Psoas muscle (tissue), 7 donors: ENCODE measurements at regions not wholly inside any gene's neighbourhood (a gene's known extent, or its start where the extent isn't known, plus 50 kb on each side); places are given as distances from the start of the nearest gene placed in this dataset.

Experiments
- ATAC-seq, 4 donors: fragments of 200-7000 bp; cut with Tn5 transposase; one replicate each; pipeline ENCODE4 v1.9.1; 2020; ENCODE audit warnings: moderate library complexity in 3 of 4, mild to moderate bottlenecking in 2 of 4
- DNase-seq, 2 donors: peaks; one replicate each; pipeline ENCODE4 v3.0.0-alpha.2; 2020
- H3K27ac ChIP-seq: fragments of 200-600 bp; one replicate; pipeline ENCODE4 v1.8.0; 2022
- H3K27me3 ChIP-seq, 3 donors: fragments of 200-600 bp in 1 of 3; one replicate each; pipeline versions ENCODE4 v1.6.1 to v1.8.0; 2013 to 2022; ENCODE audit warnings: low read length in 2 of 3, mild to moderate bottlenecking in 2 of 3, moderate library complexity in 1 of 3; ENCODE audit not compliant: insufficient read depth in 3 of 3
- H3K36me3 ChIP-seq, 2 donors: fragments of 200-600 bp in 1 of 2; one replicate each; pipeline versions ENCODE4 v1.6.1 to v1.8.0; 2013 to 2022; ENCODE audit warnings: low read depth in 1 of 2, mild to moderate bottlenecking in 1 of 2, moderate library complexity in 1 of 2; ENCODE audit not compliant: insufficient read depth in 1 of 2
- H3K4me1 ChIP-seq: fragments of 200-600 bp; one replicate; pipeline ENCODE4 v1.8.0; 2022
- H3K4me3 ChIP-seq: fragments of 200-600 bp; one replicate; pipeline ENCODE4 v1.8.0; 2022; ENCODE audit warnings: mild to moderate bottlenecking
- H3K9me3 ChIP-seq: fragments of 200-600 bp; one replicate; pipeline ENCODE4 v1.8.0; 2022
- WGBS, 3 donors: extraction: QIAGEN DNeasy Blood & Tissue Kit; methylation state at CpG; one replicate each; pipeline versions ENCODE4 v1.1.6 to v1.1.7; 2013; 5-methylcytosine and 5-hydroxymethylcytosine counted together
- intact Hi-C, 2 donors: fragments of 100-400 bp; cut with DNase I; formaldehyde crosslinking; loops; one replicate each; pipeline versions ENCODE4 v1.11.0 to v1.14.2; 2022
- TF ChIP-seq, protein P1 (sequence below): fragments of 200-600 bp; IDR thresholded peaks from one replicate; pipeline ENCODE4 v1.8.0; 2022; ENCODE audit warnings: antibody characterized with exemption
- donor health status: healthy with polysubstance abuse.
- donor health status: DM: no; HTN: no; CAD: no; lungs with moderate emphysema.
- donor health status: Bipolar disorder and iron deficiency.
- donor health status: healthy.
- donor health status: DM: yes; HTN: yes; CAD: no.
- donor health status: DM: no; HTN: no; CAD: no.
- donor health status: DM: yes; HTN: yes; CAD: no.

GRCh38 chr5:57010786-57011185 lies 58.9 kb upstream of the MIER3 start:
- no peak overlapping the region for H3K27ac ChIP-seq
- ATAC-seq (no peak), DNase-seq (no peak)
- TF ChIP-seq, protein P1, sequence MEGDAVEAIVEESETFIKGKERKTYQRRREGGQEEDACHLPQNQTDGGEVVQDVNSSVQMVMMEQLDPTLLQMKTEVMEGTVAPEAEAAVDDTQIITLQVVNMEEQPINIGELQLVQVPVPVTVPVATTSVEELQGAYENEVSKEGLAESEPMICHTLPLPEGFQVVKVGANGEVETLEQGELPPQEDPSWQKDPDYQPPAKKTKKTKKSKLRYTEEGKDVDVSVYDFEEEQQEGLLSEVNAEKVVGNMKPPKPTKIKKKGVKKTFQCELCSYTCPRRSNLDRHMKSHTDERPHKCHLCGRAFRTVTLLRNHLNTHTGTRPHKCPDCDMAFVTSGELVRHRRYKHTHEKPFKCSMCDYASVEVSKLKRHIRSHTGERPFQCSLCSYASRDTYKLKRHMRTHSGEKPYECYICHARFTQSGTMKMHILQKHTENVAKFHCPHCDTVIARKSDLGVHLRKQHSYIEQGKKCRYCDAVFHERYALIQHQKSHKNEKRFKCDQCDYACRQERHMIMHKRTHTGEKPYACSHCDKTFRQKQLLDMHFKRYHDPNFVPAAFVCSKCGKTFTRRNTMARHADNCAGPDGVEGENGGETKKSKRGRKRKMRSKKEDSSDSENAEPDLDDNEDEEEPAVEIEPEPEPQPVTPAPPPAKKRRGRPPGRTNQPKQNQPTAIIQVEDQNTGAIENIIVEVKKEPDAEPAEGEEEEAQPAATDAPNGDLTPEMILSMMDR, result no peak
- no peaks in the 10 kb centered on the region for H3K36me3 ChIP-seq
- H3K27me3 ChIP-seq, result peaks cover 0 to 3% (median 0%) of the 10 kb centered on the region in 3 donors
- intact Hi-C loops, result no loop called here
- H3K4me1 ChIP-seq, result no peaks in the 10 kb centered on the region
- whole genome bisulfite sequencing, 3 donors, result 83 to 98% (median 97%) methylated on average over 4 of the region's 4 CpGs
- H3K4me3 ChIP-seq, result no peak overlapping the region
- H3K9me3 ChIP-seq, result no peaks in the 10 kb centered on the region

DNA sequence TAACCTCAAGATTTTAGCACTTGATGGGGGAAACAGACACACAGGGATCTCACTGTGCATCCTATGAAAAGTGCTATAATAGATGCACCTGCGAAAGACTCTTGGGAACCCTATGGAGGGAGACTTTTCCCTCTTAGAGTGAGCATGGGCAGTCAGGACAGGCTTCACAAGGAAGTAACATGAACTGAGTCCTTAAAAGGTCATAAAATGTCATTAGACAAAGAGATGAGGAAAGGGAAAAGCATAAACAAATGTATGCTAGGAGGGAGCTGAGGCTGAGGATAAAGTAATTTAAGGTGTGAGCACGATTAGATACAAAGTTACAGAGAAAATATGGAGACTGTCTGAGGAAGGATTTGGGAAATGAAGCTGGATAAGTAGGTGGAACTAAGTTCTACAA lies 60.6 kb upstream of the MIER3 start:
- ATAC-seq (no peak), DNase-seq (no peak)
- Histone ChIP-seq H3K9me3 (no peaks in the 10 kb centered on the region), H3K27me3 (peaks cover 0 to 3% (median 0%) of the 10 kb centered on the region in 3 donors), H3K4me1 (no peaks in the 10 kb centered on the region), H3K27ac (no peak overlapping the region), H3K4me3 (no peak overlapping the region), H3K36me3 (no peaks in the 10 kb centered on the region)
- intact Hi-C loops, result no loop called here
- 72 to 74% (median 74%) methylated on average over 2 of the region's 2 CpGs for WGBS, 3 donors
- TF ChIP-seq, protein P1, result no peak

DNA sequence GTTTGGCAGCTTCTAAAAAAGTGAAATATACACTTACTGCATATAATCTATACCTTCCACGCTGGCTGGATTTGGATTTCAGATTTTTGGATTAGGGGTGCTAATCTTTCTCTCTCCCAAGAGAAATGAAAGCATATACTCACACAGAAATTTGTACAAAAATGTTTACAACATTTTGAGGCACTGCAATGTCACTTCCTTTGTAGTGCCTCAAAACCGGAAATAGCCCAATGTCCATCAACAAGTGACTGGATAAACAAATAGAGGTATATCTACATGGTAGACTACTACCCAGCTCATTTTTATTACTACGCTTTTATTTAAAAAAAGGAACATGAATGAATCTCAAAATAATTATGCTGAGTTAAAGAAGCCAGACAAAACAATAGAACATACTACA lies 74.0 kb upstream of the MIER3 start:
- TF ChIP-seq, protein P1, result no peak
- WGBS, 3 donors, result 84 to 86% (median 85%) methylated on average over 3 of the region's 3 CpGs
- intact Hi-C loops, result no loop called here
- no peak overlapping the region for H3K4me3 ChIP-seq
- ATAC-seq, result no peak
- no peaks in the 10 kb centered on the region for H3K36me3 ChIP-seq
- DNase-seq, result no peak
- H3K27ac ChIP-seq, result no peak overlapping the region
- no peaks in the 10 kb centered on the region for H3K27me3 ChIP-seq
- H3K9me3 ChIP-seq, result no peaks in the 10 kb centered on the region
- H3K4me1 ChIP-seq, result no peaks in the 10 kb centered on the region

- no peaks in the 10 kb centered on the region for H3K9me3 ChIP-seq
- 83 to 87% (median 87%) methylated on average over 2 of the region's 2 CpGs for WGBS, 3 donors
- no peaks in the 10 kb centered on the region for H3K36me3 ChIP-seq
- no peak overlapping the region for H3K27ac ChIP-seq
- no peak overlapping the region for H3K4me3 ChIP-seq
- H3K4me1 ChIP-seq, result no peaks in the 10 kb centered on the region
- intact Hi-C loops, result no loop called here
- no peak for ATAC-seq
- DNase-seq, result no peak
- TF ChIP-seq, protein P1, result no peak
- no peaks in the 10 kb centered on the region for H3K27me3 ChIP-seq
Measured at GRCh38 chr5:57028161-57028560, 76.2 kb upstream of the MIER3 start.

DNA sequence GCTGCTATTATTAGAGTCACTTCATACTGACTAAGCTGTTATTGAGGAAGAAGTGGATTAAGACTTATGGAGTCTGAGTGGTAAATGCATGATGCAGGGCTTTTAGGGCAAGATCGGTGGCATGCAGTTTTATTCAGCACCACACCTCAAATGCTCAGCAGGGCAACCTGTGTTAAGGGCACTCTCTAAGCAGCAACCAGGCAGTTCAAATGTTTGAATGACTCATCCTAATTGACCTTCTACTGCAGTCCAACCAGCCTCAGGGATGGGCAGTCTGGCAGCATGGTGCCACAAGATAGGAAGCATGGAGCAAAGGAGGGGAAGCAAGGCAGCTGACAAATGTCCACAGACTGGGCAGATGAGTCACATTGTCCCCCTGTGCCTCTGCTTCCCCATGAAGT lies 80.2 kb upstream of the MIER3 start:
- Histone ChIP-seq H3K36me3 (no peaks in the 10 kb centered on the region), H3K9me3 (no peaks in the 10 kb centered on the region), H3K27me3 (no peaks in the 10 kb centered on the region), H3K27ac (no peak overlapping the region), H3K4me1 (no peaks in the 10 kb centered on the region), H3K4me3 (no peak overlapping the region)
- TF ChIP-seq, protein P1, result no peak
- WGBS, 3 donors, result 0 to 87% (median 72%) methylated on average over 1 of the region's 1 CpG
- no peak for DNase-seq
- ATAC-seq, result peak in 3 of 4 donors; percentile 27 to 54 (median 46)
- intact Hi-C loops, result no loop called here
